ENCODE measurements at regions not wholly inside any gene's neighbourhood (a gene's known extent, or its start where the extent isn't known, plus 50 kb on each side); places are given as distances from the start of the nearest gene placed in this dataset.

GRCh38 chr11:129277198-129277843 is 85.2 kb upstream of the ARHGAP32 start:
- no peak overlapping the region for H3K4me3 ChIP-seq (ENCODE audit: low read depth, poor library complexity, severe bottlenecking)
- 61 to 72% methylated on average over 8 of the region's 8 CpGs for WGBS, 2 donors
- DNase-seq (ENCODE audit: low spot score in 2 of 2) = no peak
- intact Hi-C loops (cut with DNase I; ENCODE audit: low total_unique reads) = no loop called here
- no peak for TF ChIP-seq POLR2A (IDR thresholded peaks at IDR 0.05)
- no peak for TF ChIP-seq CTCF (IDR thresholded peaks at IDR 0.05)

- H3K4me3 ChIP-seq (ENCODE audit: low read depth, poor library complexity, severe bottlenecking) = no peak overlapping the region
- no peak for DNase-seq (ENCODE audit: low spot score in 2 of 2)
- TF ChIP-seq POLR2A (IDR thresholded peaks at IDR 0.05) (no peak), CTCF (IDR thresholded peaks at IDR 0.05) (no peak)
- 61 to 78% methylated on average over 3 of the region's 3 CpGs for WGBS, 2 donors
- intact Hi-C loops (cut with DNase I; ENCODE audit: low total_unique reads) = no loop called here
These were observed 83.7 kb upstream of the ARHGAP32 start for GRCh38 chr11:129275828-129276227.

GRCh38 chr11:129273944-129274711 is 82.0 kb upstream of the ARHGAP32 start:
- intact Hi-C loops (cut with DNase I; ENCODE audit: low total_unique reads) = no loop called here
- no peak for DNase-seq (ENCODE audit: low spot score in 2 of 2)
- H3K4me3 ChIP-seq (ENCODE audit: low read depth, poor library complexity, severe bottlenecking) = no peak overlapping the region
- 79 to 86% methylated on average over 5 of the region's 5 CpGs for WGBS, 2 donors
- TF ChIP-seq CTCF (IDR thresholded peaks at IDR 0.05) = no peak
- no peak for TF ChIP-seq POLR2A (IDR thresholded peaks at IDR 0.05)

- intact Hi-C loops (cut with DNase I; ENCODE audit: low total_unique reads) = no loop called here
- TF ChIP-seq CTCF (IDR thresholded peaks at IDR 0.05) (no peak), POLR2A (IDR thresholded peaks at IDR 0.05) (no peak)
- no peak for DNase-seq (ENCODE audit: low spot score in 2 of 2)
- H3K4me3 ChIP-seq (ENCODE audit: low read depth, poor library complexity, severe bottlenecking) = no peak overlapping the region
These were observed 81.2 kb upstream of the ARHGAP32 start for GRCh38 chr11:129273322-129273721.

GRCh38 chr11:129271030-129271429 is 78.9 kb upstream of the ARHGAP32 start:
- intact Hi-C loops (cut with DNase I; ENCODE audit: low total_unique reads) = no loop called here
- DNase-seq (ENCODE audit: low spot score in 2 of 2) = no peak
- no peak for TF ChIP-seq POLR2A (IDR thresholded peaks at IDR 0.05)
- no peak for TF ChIP-seq CTCF (IDR thresholded peaks at IDR 0.05)
- H3K4me3 ChIP-seq (ENCODE audit: low read depth, poor library complexity, severe bottlenecking) = no peak overlapping the region
- 88 to 92% methylated on average over 9 of the region's 9 CpGs for WGBS, 2 donors

Measured in lower leg skin (tissue), 4 donors.